HCT116 (cell line): ENCODE measurements at regions not wholly inside any gene's neighbourhood (a gene's known extent, or its start where the extent isn't known, plus 50 kb on each side); places are given as distances from the start of the nearest gene placed in this dataset.

ENCODE experiments used
- ATAC-seq: fragments of 200-7000 bp; cut with Tn5 transposase; 2 replicates; pipeline ENCODE4 v1.9.1; 2020; ENCODE audit warnings: mild to moderate bottlenecking, moderate library complexity
- BruUV-seq: library from RNA; stranded (reverse); fragments of 400-500 nt; replicated peaks from 2 replicates; lab custom pipeline; 2021; lab: Mats Ljungman, UMichigan
- CTCF ChIA-PET: fragments of 300-600 bp; sonication (Branson Sonifier 250); formaldehyde crosslinking; loops from one replicate; lab custom pipeline; 2021; ENCODE audit warnings: antibody characterized with exemption; lab: Charles Lee
- POLR2A ChIA-PET: fragments of 300-600, 350-600 bp; sonication (Branson Sonifier 250); formaldehyde crosslinking; loops from one replicate; lab custom pipeline; 2021; ENCODE audit warnings: antibody characterized with exemption; lab: Charles Lee
- RAD21 ChIA-PET, 2 experiments: fragments of 300-600 bp; sonication (Branson Sonifier 250); formaldehyde crosslinking; loops; one replicate each; lab custom pipeline; 2023; ENCODE audit warnings: low total read pairs in 2 of 2; ENCODE audit not compliant: uncharacterized antibody in 2 of 2, unreplicated experiment in 2 of 2, low non-redundant PET in 1 of 2; lab: Charles Lee
- DNase-seq: peaks from one replicate; pipeline ENCODE4 v3.0.0-alpha.2; 2010; ENCODE audit warnings: low read depth, low spot score
- H2AFZ ChIP-seq: fragments of 200-600 bp; shearing (Covaris generic), sonication (generic); 2 replicates; pipeline ENCODE4 v1.6.1; 2017; ENCODE audit warnings: low read depth, mixed run types, mixed read lengths, antibody characterized with exemption, low read length; ENCODE audit not compliant: poor library complexity, severe bottlenecking
- H3K27ac ChIP-seq: 2 replicates; pipeline ENCODE4 v1.5.1; 2012; ENCODE audit warnings: low read depth, low read length
- H3K27me3 ChIP-seq: fragments of 200-600 bp; sonication (generic); 2 replicates; pipeline ENCODE4 v1.6.1; 2016; ENCODE audit warnings: mixed run types, low read length, mixed read lengths; ENCODE audit not compliant: insufficient read depth
- H3K36me3 ChIP-seq, 2 experiments: fragments of 200-500 bp in 1 of 2; fragments of 200-600 bp in 1 of 2; sonication (Bioruptor generic) in 1 of 2; sonication (generic) in 1 of 2; 2 replicates each; pipeline versions ENCODE4 v1.5.1 to v1.6.1; 2014 to 2016; ENCODE audit warnings: low read length in 2 of 2, inconsistent platforms in 1 of 2, mixed read lengths in 1 of 2, mixed run types in 1 of 2; ENCODE audit not compliant: insufficient read depth in 2 of 2, control insufficient read depth in 1 of 2
- H3K4me1 ChIP-seq, 2 experiments: fragments of 200-600 bp in 1 of 2; sonication (generic) in 1 of 2; 2 replicates each; pipeline versions ENCODE4 v1.5.1 to v1.6.1; 2012 to 2017; ENCODE audit warnings: low read length in 2 of 2, inconsistent platforms in 1 of 2, mild to moderate bottlenecking in 1 of 2, mixed read lengths in 1 of 2, mixed run types in 1 of 2, moderate library complexity in 1 of 2; ENCODE audit not compliant: insufficient read depth in 2 of 2, control insufficient read depth in 1 of 2
- H3K4me2 ChIP-seq: fragments of 200-600 bp; sonication (generic); 2 replicates; pipeline ENCODE4 v1.6.1; 2017; ENCODE audit warnings: mixed run types, low read length, mixed read lengths
- H3K4me3 ChIP-seq, 2 experiments: fragments of 200-600 bp in 1 of 2; sonication (generic) in 1 of 2; replicated peaks in 1 of 2; 2 replicates each; pipeline ENCODE4 v1.5.1; 2011 to 2016; ENCODE audit warnings: low read length in 2 of 2, control low read depth in 1 of 2, low read depth in 1 of 2, mild to moderate bottlenecking in 1 of 2, mixed read lengths in 1 of 2, mixed run types in 1 of 2
- H3K79me2 ChIP-seq: fragments of 200-600 bp; sonication (generic); 2 replicates; pipeline ENCODE4 v1.6.1; 2017; ENCODE audit warnings: mild to moderate bottlenecking, mixed run types, low read length, moderate library complexity, mixed read lengths; ENCODE audit not compliant: insufficient read depth
- H3K9ac ChIP-seq: fragments of 200-600 bp; sonication (generic); 2 replicates; pipeline ENCODE4 v1.6.1; 2016; ENCODE audit warnings: low read length, mixed read lengths
- H3K9me2 ChIP-seq: fragments of 200-600 bp; sonication (generic), shearing (Covaris generic); 2 replicates; pipeline ENCODE4 v1.6.1; 2017; ENCODE audit warnings: mixed run types, mild to moderate bottlenecking, moderate library complexity; ENCODE audit not compliant: insufficient read depth
- H3K9me3 ChIP-seq, 2 experiments: fragments of 200-500 bp in 1 of 2; fragments of 200-600 bp in 1 of 2; sonication (Bioruptor generic) in 1 of 2; sonication (generic) in 1 of 2; 2 replicates each; pipeline ENCODE4 v1.6.1; 2014 to 2017; ENCODE audit warnings: low read length in 2 of 2, mixed read lengths in 2 of 2, inconsistent platforms in 1 of 2, low read depth in 1 of 2, mild to moderate bottlenecking in 1 of 2, mixed run types in 1 of 2, moderate library complexity in 1 of 2; ENCODE audit not compliant: control insufficient read depth in 1 of 2, insufficient read depth in 1 of 2
- H4K20me1 ChIP-seq: fragments of 200-600 bp; sonication (generic), shearing (Covaris generic); 2 replicates; pipeline ENCODE4 v1.6.1; 2017; ENCODE audit warnings: mixed run types, mild to moderate bottlenecking, moderate library complexity; ENCODE audit not compliant: insufficient read depth
- ATF3 ChIP-seq: IDR thresholded peaks from 2 replicates; pipeline ENCODE4 v1.6.1; 2012
- CBX3 ChIP-seq: IDR thresholded peaks from 2 replicates; pipeline ENCODE4 v1.6.1; 2012; ENCODE audit warnings: low read depth
- CEBPB ChIP-seq: IDR thresholded peaks from 2 replicates; pipeline ENCODE4 v1.6.1; 2012; ENCODE audit warnings: low read depth
- CTCF ChIP-seq, 3 experiments: fragments of 200-600 bp in 1 of 3; sonication (generic) in 1 of 3; IDR thresholded peaks in 2 of 3; conservative IDR thresholded peaks in 1 of 3; 2 replicates each; pipeline ENCODE4 v1.5.1; 2012 to 2017; ENCODE audit warnings: low read depth in 2 of 3, low read length in 2 of 3, antibody characterized with exemption in 1 of 3, borderline replicate concordance in 1 of 3, control low read depth in 1 of 3, mild to moderate bottlenecking in 1 of 3, mixed read lengths in 1 of 3, mixed run types in 1 of 3, moderate library complexity in 1 of 3; ENCODE audit not compliant: insufficient read depth in 1 of 3
- ELF1 ChIP-seq: IDR thresholded peaks from 2 replicates; pipeline ENCODE4 v1.6.1; 2012; ENCODE audit warnings: low read depth, borderline replicate concordance
- EZH2 ChIP-seq: fragments of 200-600 bp; sonication (generic); IDR thresholded peaks from 2 replicates; pipeline ENCODE4 v1.6.1; 2017; ENCODE audit warnings: antibody characterized with exemption, mixed run types
- FOSL1 ChIP-seq: IDR thresholded peaks from 2 replicates; pipeline ENCODE4 v1.6.1; 2012; ENCODE audit warnings: low read depth
- JUND ChIP-seq: IDR thresholded peaks from 2 replicates; pipeline ENCODE4 v1.6.1; 2012
- MAX ChIP-seq: IDR thresholded peaks from 2 replicates; pipeline ENCODE4 v1.6.1; 2012
- POLR2AphosphoS5 ChIP-seq: IDR thresholded peaks from 2 replicates; pipeline ENCODE4 v1.6.1; 2011; ENCODE audit warnings: mild to moderate bottlenecking, low read depth, low read length, moderate library complexity
- RAD21 ChIP-seq: IDR thresholded peaks from 2 replicates; pipeline ENCODE4 v1.6.1; 2012; ENCODE audit warnings: low read depth, mild to moderate bottlenecking
- REST ChIP-seq: IDR thresholded peaks from 2 replicates; pipeline ENCODE4 v1.6.1; 2012; ENCODE audit warnings: low read depth
- SIN3A ChIP-seq: IDR thresholded peaks from 2 replicates; pipeline ENCODE4 v1.6.1; 2012; ENCODE audit warnings: low read depth
- SP1 ChIP-seq: IDR thresholded peaks from 2 replicates; pipeline ENCODE4 v1.6.1; 2012; ENCODE audit warnings: low read depth
- SRF ChIP-seq: IDR thresholded peaks from 2 replicates; pipeline ENCODE4 v1.6.1; 2012; ENCODE audit warnings: low read depth
- YY1 ChIP-seq: IDR thresholded peaks from 2 replicates; pipeline ENCODE4 v1.6.1; 2011; ENCODE audit warnings: low read length, low read depth, moderate library complexity, mild to moderate bottlenecking; ENCODE audit not compliant: insufficient replicate concordance; ENCODE audit errors: extremely low read depth
- ZFX ChIP-seq: fragments of 450-650 bp; IDR thresholded peaks from 2 replicates; pipeline ENCODE4 v1.6.1; 2017
- intact Hi-C: fragments of 100-400 bp; cut with micrococcal nuclease; formaldehyde crosslinking; loops from 2 replicates; pipeline ENCODE4 v1.10.0; 2022

- DNase-seq (no peak), ATAC-seq (no peak)
- Histone ChIP-seq H3K36me3 (no peaks in the 10 kb centered on the region), H3K4me3 (no peak overlapping the region), H3K9me3 (no peaks in the 10 kb centered on the region), H3K4me2 (no peak overlapping the region), H4K20me1 (no peaks in the 10 kb centered on the region), H3K4me1 (no peaks in the 10 kb centered on the region), H3K27ac (no peak overlapping the region), H2AFZ (no peak overlapping the region), H3K9ac (no peak overlapping the region), H3K79me2 (no peaks in the 10 kb centered on the region), H3K9me2 (no peaks in the 10 kb centered on the region), H3K27me3 (no peaks in the 10 kb centered on the region)
- TF ChIP-seq CTCF (IDR thresholded peaks at IDR 0.05 in 2 of 3, conservative IDR thresholded peaks at IDR 0.05 in 1 of 3; ENCODE audit: borderline replicate concordance in 1 of 3, insufficient read depth in 1 of 3, low read depth in 2 of 3, low read length in 2 of 3) (no peak), JUND (no peak)
- CTCF ChIA-PET: no interaction called here
- intact Hi-C loops: no loop called here
- POLR2A ChIA-PET: no interaction called here
- BruUV-seq: no TSS peak
- RAD21 ChIA-PET: no interaction called here
Measured at GRCh38 chr20:22515264-22515663, 69.1 kb downstream of the FOXA2 start.

GRCh38 chr20:22513574-22513973 lies 70.8 kb downstream of the FOXA2 start:
- Histone ChIP-seq H3K79me2 (no peaks in the 10 kb centered on the region), H3K4me1 (no peaks in the 10 kb centered on the region), H3K4me3 (no peak overlapping the region), H3K9ac (no peak overlapping the region), H3K36me3 (no peaks in the 10 kb centered on the region), H4K20me1 (no peaks in the 10 kb centered on the region), H3K9me3 (no peaks in the 10 kb centered on the region), H3K27ac (no peak overlapping the region), H2AFZ (no peak overlapping the region), H3K4me2 (no peak overlapping the region)
- no TSS peak for BruUV-seq
- ATAC-seq: no peak
- POLR2A ChIA-PET: no interaction called here
- RAD21 ChIA-PET: interaction anchor here in 1 of 2 experiments (0.5 kb wide), 1 partner anchor 8 kb away, joined by 3 read pairs; no protein-coding TSS in a partner anchor
- TF ChIP-seq EZH2 (no peak), MAX (no peak), CBX3 (no peak), YY1 (no peak), POLR2AphosphoS5 (no peak), ELF1 (no peak), SIN3A (no peak), ZFX (no peak), CEBPB (no peak), FOSL1 (no peak), REST (no peak), SRF (no peak), SP1 (no peak), ATF3 (no peak), RAD21 (no peak)
- TF ChIP-seq, all 23 proteins: peak for 0
- intact Hi-C loops: no loop called here
- Histone ChIP-seq H3K27me3 (no peaks in the 10 kb centered on the region), H3K9me2 (no peaks in the 10 kb centered on the region)
- no peak for DNase-seq
- CTCF ChIA-PET: no interaction called here
